K562 (cell line): ENCODE measurements at regions not wholly inside any gene's neighbourhood (a gene's known extent, or its start where the extent isn't known, plus 50 kb on each side); places are given as distances from the start of the nearest gene placed in this dataset.

Source experiments
- ATF3 ChIP-seq, 2 experiments: fragments of 450-650 bp in 1 of 2; sonication (generic) in 1 of 2; formaldehyde crosslinking in 1 of 2; IDR thresholded peaks in 1 of 2; conservative IDR thresholded peaks in 1 of 2; 2 replicates each; pipeline versions ENCODE4 v1.6.1 to v1.8.1; 2016 to 2023; ENCODE audit warnings: mild to moderate bottlenecking in 2 of 2, moderate library complexity in 2 of 2, inconsistent platforms in 1 of 2, missing genetic modification reagents in 1 of 2
- CBFA2T3 ChIP-seq: fragments of 450-650 bp; IDR thresholded peaks from 2 replicates; pipeline ENCODE4 v1.6.1; 2017
- CTBP1 ChIP-seq: fragments of 450-650 bp; IDR thresholded peaks from 2 replicates; pipeline ENCODE4 v1.6.1; 2016; ENCODE audit warnings: borderline replicate concordance
- DNMT1 ChIP-seq: fragments of 450-650 bp; IDR thresholded peaks from 2 replicates; pipeline ENCODE4 v1.6.1; 2016; ENCODE audit warnings: antibody characterized with exemption, mild to moderate bottlenecking
- E2F8 ChIP-seq: fragments of 450-650 bp; IDR thresholded peaks from 2 replicates; pipeline ENCODE4 v1.7.1; 2018; ENCODE audit warnings: mild to moderate bottlenecking, low read depth; ENCODE audit not compliant: partially characterized antibody
- HLTF ChIP-seq: fragments of 450-650 bp; IDR thresholded peaks from 2 replicates; pipeline ENCODE4 v1.6.1; 2016
- JUND ChIP-seq, 2 experiments: IDR thresholded peaks; 2 replicates in 1 of 2; 3 replicates in 1 of 2; pipeline ENCODE4 v1.6.1; 2011; ENCODE audit warnings: borderline replicate concordance in 2 of 2, low read depth in 2 of 2, low read length in 2 of 2, improper control_type of control experiment in 1 of 2, missing biosample characterization in 1 of 2, missing genetic modification characterization in 1 of 2, missing genetic modification reagents in 1 of 2
- NCOA4 ChIP-seq: fragments of 450-650 bp; IDR thresholded peaks from 2 replicates; pipeline ENCODE4 v1.6.1; 2018; ENCODE audit warnings: mild to moderate bottlenecking; ENCODE audit not compliant: partially characterized antibody
- NR2C2 ChIP-seq, 2 experiments: fragments of 200-800 bp in 1 of 2; sonication (Bioruptor generic) in 1 of 2; sonication (generic) in 1 of 2; formaldehyde crosslinking in 1 of 2; IDR thresholded peaks; 2 replicates each; pipeline versions ENCODE4 v1.6.1 to v1.8.0; 2016 to 2022; ENCODE audit warnings: mild to moderate bottlenecking in 1 of 2, missing compliant biosample characterization in 1 of 2, missing genetic modification characterization in 1 of 2, missing genetic modification reagents in 1 of 2
- PHB ChIP-seq: fragments of 250-450 bp; sonication (Bioruptor Pico); IDR thresholded peaks from 2 replicates; pipeline ENCODE4 v1.5.0; 2021
- PHF20 ChIP-seq: fragments of 450-650 bp; IDR thresholded peaks from 2 replicates; pipeline ENCODE4 v1.6.1; 2018; ENCODE audit not compliant: partially characterized antibody
- RFX5 ChIP-seq: IDR thresholded peaks from 2 replicates; pipeline ENCODE4 v1.6.1; 2011; ENCODE audit warnings: low read depth, mild to moderate bottlenecking, improper control_type of control experiment, low read length
- SETDB1 ChIP-seq: IDR thresholded peaks from one replicate; pipeline ENCODE4 v1.6.1; 2012; ENCODE audit warnings: low read length, control low read depth, inconsistent platforms
- SMAD4 ChIP-seq: fragments of 250-450 bp; sonication (Bioruptor Pico); conservative IDR thresholded peaks from 2 replicates; pipeline ENCODE4 v1.8.0; 2021; ENCODE audit warnings: inconsistent platforms, mild to moderate bottlenecking, moderate library complexity
- ZBTB2 ChIP-seq: fragments of 450-650 bp; IDR thresholded peaks from 2 replicates; pipeline ENCODE4 v1.6.1; 2016; ENCODE audit warnings: antibody characterized with exemption
- ZC3H8 ChIP-seq: fragments of 450-650 bp; IDR thresholded peaks from 2 replicates; pipeline ENCODE4 v1.6.1; 2017
- ZFP36 ChIP-seq: fragments of 150-350 bp; IDR thresholded peaks from 2 replicates; pipeline ENCODE4 v1.6.1; 2018; ENCODE audit warnings: low read length, low read depth; ENCODE audit not compliant: partially characterized antibody
- ZFP91 ChIP-seq: sonication (generic); formaldehyde crosslinking; IDR thresholded peaks from 2 replicates; pipeline ENCODE4 v1.8.0; 2022; ENCODE audit warnings: mild to moderate bottlenecking, missing genetic modification reagents
- ZFX ChIP-seq: sonication (generic); formaldehyde crosslinking; IDR thresholded peaks from 2 replicates; pipeline ENCODE4 v1.8.0; 2022; ENCODE audit warnings: mild to moderate bottlenecking, missing genetic modification reagents, moderate library complexity
- ZKSCAN8 ChIP-seq: fragments of 200-800 bp; sonication (Bioruptor generic); IDR thresholded peaks from 2 replicates; pipeline ENCODE4 v1.6.1; 2016; ENCODE audit warnings: missing genetic modification characterization, missing compliant biosample characterization
- ZNF253 ChIP-seq: fragments of 250-450 bp; sonication (Bioruptor Pico); conservative IDR thresholded peaks from 2 replicates; pipeline ENCODE4 v1.6.1; 2021; ENCODE audit warnings: mild to moderate bottlenecking
- ZNF668 ChIP-seq: fragments of 250-450 bp; sonication (Bioruptor Pico); IDR thresholded peaks from 2 replicates; pipeline ENCODE4 v1.8.0; 2022; ENCODE audit warnings: mild to moderate bottlenecking, inconsistent platforms
- ZNF695 ChIP-seq: fragments of 450-650 bp; formaldehyde crosslinking; IDR thresholded peaks from 2 replicates; pipeline ENCODE4 v1.4.0; 2020; ENCODE audit warnings: mild to moderate bottlenecking, moderate library complexity

GRCh38 chr4:186844059-186844681 is 120.5 kb upstream of the FAT1 start (continued):
- TF ChIP-seq ATF3 (IDR thresholded peaks at IDR 0.05) (no peak), ATF3 (CRISPR knock-in tag; conservative IDR thresholded peaks at IDR 0.05) (no peak), RFX5 (no peak), ZNF253 (CRISPR knock-in tag) (no peak), ZC3H8 (no peak), CTBP1 (0 out of 2 replicates have a peak, but pooled peaks have one; percentile 22), E2F8 (no peak), DNMT1 (no peak), PHF20 (no peak), SMAD4 (0 out of 2 replicates have a peak, but pooled peaks have one; percentile 10), ZNF695 (CRISPR knock-in tag) (no peak), ZFP36 (no peak), NCOA4 (no peak), SETDB1 (no peak), CBFA2T3 (peak; percentile 32; the same call in 1 of the 2 replicates), HLTF (no peak), JUND (IDR thresholded peaks at IDR 0.05; ENCODE audit: borderline replicate concordance, low read depth, low read length) (no peak), JUND (tag; IDR thresholded peaks at IDR 0.05; ENCODE audit: borderline replicate concordance, low read depth, low read length) (peak; percentile 26; the same call in 1 of the 3 replicates), ZBTB2 (0 out of 2 replicates have a peak, but pooled peaks have one; percentile 37), NR2C2 (CRISPR knock-in tag; IDR thresholded peaks at IDR 0.05) (no peak; the same call in 1 of the 2 replicates), NR2C2 (tag; IDR thresholded peaks at IDR 0.05) (no peak), PHB (no peak), ZNF668 (CRISPR knock-in tag) (no peak), ZKSCAN8 (CRISPR knock-in tag) (0 out of 2 replicates have a peak, but pooled peaks have one; percentile 37), ZFP91 (CRISPR knock-in tag) (no peak), ZFX (peak; percentile 52)
